ENCODE measurements at regions not wholly inside any gene's neighbourhood (a gene's known extent, or its start where the extent isn't known, plus 50 kb on each side); places are given as distances from the start of the nearest gene placed in this dataset.
"Not testable (repeated sequence)": the region's sequence is repeated elsewhere in the genome, so short reads cannot be mapped to it uniquely, and the experiment has no call there.

DNA sequence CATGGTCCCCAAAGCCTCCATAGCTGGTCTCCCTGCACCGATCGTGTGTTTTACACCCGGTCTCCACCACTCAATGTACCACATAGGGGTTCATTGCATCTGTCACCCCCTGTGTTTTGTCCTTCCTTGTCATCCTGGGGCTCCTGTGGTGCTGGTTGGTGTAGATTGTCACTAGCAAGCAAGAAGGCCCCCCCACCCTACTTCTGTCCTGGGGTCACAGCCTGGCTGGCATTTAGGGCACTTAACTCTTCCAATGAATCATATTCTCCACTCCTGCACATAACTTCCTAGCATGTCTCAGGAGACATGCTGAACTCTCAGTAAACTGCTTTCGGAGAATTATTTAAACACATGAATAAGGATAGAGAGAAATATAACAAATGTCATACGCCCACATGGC, 161.4 kb downstream of the BCL2L11 start:
- TF ChIP-seq, protein P1, sequence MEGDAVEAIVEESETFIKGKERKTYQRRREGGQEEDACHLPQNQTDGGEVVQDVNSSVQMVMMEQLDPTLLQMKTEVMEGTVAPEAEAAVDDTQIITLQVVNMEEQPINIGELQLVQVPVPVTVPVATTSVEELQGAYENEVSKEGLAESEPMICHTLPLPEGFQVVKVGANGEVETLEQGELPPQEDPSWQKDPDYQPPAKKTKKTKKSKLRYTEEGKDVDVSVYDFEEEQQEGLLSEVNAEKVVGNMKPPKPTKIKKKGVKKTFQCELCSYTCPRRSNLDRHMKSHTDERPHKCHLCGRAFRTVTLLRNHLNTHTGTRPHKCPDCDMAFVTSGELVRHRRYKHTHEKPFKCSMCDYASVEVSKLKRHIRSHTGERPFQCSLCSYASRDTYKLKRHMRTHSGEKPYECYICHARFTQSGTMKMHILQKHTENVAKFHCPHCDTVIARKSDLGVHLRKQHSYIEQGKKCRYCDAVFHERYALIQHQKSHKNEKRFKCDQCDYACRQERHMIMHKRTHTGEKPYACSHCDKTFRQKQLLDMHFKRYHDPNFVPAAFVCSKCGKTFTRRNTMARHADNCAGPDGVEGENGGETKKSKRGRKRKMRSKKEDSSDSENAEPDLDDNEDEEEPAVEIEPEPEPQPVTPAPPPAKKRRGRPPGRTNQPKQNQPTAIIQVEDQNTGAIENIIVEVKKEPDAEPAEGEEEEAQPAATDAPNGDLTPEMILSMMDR (IDR thresholded peaks at IDR 0.05) = not testable (repeated sequence)
- TF ChIP-seq EZH2phosphoT487, EZH2 (IDR thresholded peaks at IDR 0.05): not testable (repeated sequence)

All from neural progenitor cell (in vitro differentiated cells).